HepG2 (cell line): ENCODE measurements at regions not wholly inside any gene's neighbourhood (a gene's known extent, or its start where the extent isn't known, plus 50 kb on each side); places are given as distances from the start of the nearest gene placed in this dataset.
"Not testable (repeated sequence)": the region's sequence is repeated elsewhere in the genome, so short reads cannot be mapped to it uniquely, and the experiment has no call there.

Experiments used
- GPN1 ChIP-seq: sonication (generic); formaldehyde crosslinking; IDR thresholded peaks from 2 replicates; pipeline ENCODE4 v1.5.1; 2020; ENCODE audit warnings: missing genetic modification reagents, borderline replicate concordance
- MYC ChIP-seq: sonication (generic); formaldehyde crosslinking; IDR thresholded peaks from 2 replicates; pipeline ENCODE4 v1.9.0; 2021; ENCODE audit warnings: missing genetic modification reagents, borderline replicate concordance
- SMC3 ChIP-seq: IDR thresholded peaks from 2 replicates; pipeline ENCODE4 v1.6.1; 2011; ENCODE audit warnings: low read length, improper control_type of control experiment
- ZNF577 ChIP-seq: sonication (generic); formaldehyde crosslinking; IDR thresholded peaks from 2 replicates; pipeline ENCODE4 v1.4.0; 2020; ENCODE audit warnings: mild to moderate bottlenecking, low read depth, missing genetic modification reagents, borderline replicate concordance
- ZNF740 ChIP-seq: sonication (generic); formaldehyde crosslinking; IDR thresholded peaks from 2 replicates; pipeline ENCODE4 v1.4.0; 2020; ENCODE audit warnings: missing genetic modification reagents
- TF ChIP-seq, protein P1 (sequence below): IDR thresholded peaks from 2 replicates; pipeline ENCODE4 v1.6.1; 2012; ENCODE audit warnings: inconsistent platforms

- not testable (repeated sequence) for TF ChIP-seq SMC3; ZNF740 (CRISPR knock-in tag); GPN1 (CRISPR knock-in tag); MYC (CRISPR knock-in tag); ZNF577 (CRISPR knock-in tag)
- TF ChIP-seq, protein P1, sequence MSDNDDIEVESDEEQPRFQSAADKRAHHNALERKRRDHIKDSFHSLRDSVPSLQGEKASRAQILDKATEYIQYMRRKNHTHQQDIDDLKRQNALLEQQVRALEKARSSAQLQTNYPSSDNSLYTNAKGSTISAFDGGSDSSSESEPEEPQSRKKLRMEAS = not testable (repeated sequence)
Observed at GRCh38 chr9:66267684-66268083, 530.7 kb downstream of the FOXD4L4 start.
